GM12878 (cell line): ENCODE measurements at regions not wholly inside any gene's neighbourhood (a gene's known extent, or its start where the extent isn't known, plus 50 kb on each side); places are given as distances from the start of the nearest gene placed in this dataset.

Experiments used
- ATAC-seq: fragments of 200-7000 bp; cut with Tn5 transposase; 3 replicates; pipeline ENCODE4 v1.9.1; 2020; ENCODE audit warnings: mild to moderate bottlenecking, moderate library complexity
- BruUV-seq: library from RNA; stranded (reverse); fragments of 400-500 nt; replicated peaks from 2 replicates; lab custom pipeline; 2021; lab: Mats Ljungman, UMichigan
- CTCF ChIA-PET: fragments of 300-600 bp; sonication (Branson Sonifier 250); formaldehyde crosslinking; extraction: SDS; loops from one replicate; lab custom pipeline; 2021; ENCODE audit warnings: inconsistent platforms; lab: Yijun Ruan, JAX
- POLR2A ChIA-PET: fragments of 350-600 bp; formaldehyde crosslinking; extraction: SDS; loops from one replicate; lab custom pipeline; 2021; ENCODE audit warnings: inconsistent platforms; lab: Charles Lee
- RAD21 ChIA-PET: fragments of 300-600 bp; sonication (Branson Sonifier 250); formaldehyde crosslinking; loops from one replicate; lab custom pipeline; 2023; ENCODE audit warnings: antibody characterized with exemption; ENCODE audit not compliant: unreplicated experiment; lab: Charles Lee
- SMC1A ChIA-PET: fragments of 300-600 bp; sonication (Branson Sonifier 250); formaldehyde crosslinking; loops from one replicate; lab custom pipeline; 2023; ENCODE audit not compliant: unreplicated experiment, uncharacterized antibody; lab: Charles Lee
- DNase-seq: peaks from one replicate; pipeline ENCODE4 v3.0.0-alpha.2; 2011; ENCODE audit warnings: low read depth, low spot score
- FAIRE-seq: peaks from 3 replicates; lab custom pipeline; 2011; peaks lifted over from hg19 to GRCh38; lab: Jason Lieb, UNC
- H2AFZ ChIP-seq: 2 replicates; pipeline ENCODE4 v1.6.0; 2011; ENCODE audit warnings: low read depth, low read length, control low read depth; ENCODE audit not compliant: control insufficient read depth
- H3K27ac ChIP-seq: 2 replicates; pipeline ENCODE4 v1.5.1; 2011; ENCODE audit warnings: control low read depth; ENCODE audit not compliant: control insufficient read depth, insufficient read depth
- H3K27me3 ChIP-seq, 2 experiments: replicated peaks in 1 of 2; 2 replicates each; pipeline versions ENCODE4 v1.6.0 to v1.6.1; 2011; ENCODE audit warnings: low read length in 1 of 2; ENCODE audit not compliant: control insufficient read depth in 2 of 2, insufficient read depth in 2 of 2
- H3K36me3 ChIP-seq, 2 experiments: 2 replicates each; pipeline ENCODE4 v1.5.1; 2011; ENCODE audit warnings: low read length in 1 of 2; ENCODE audit not compliant: control insufficient read depth in 2 of 2, insufficient read depth in 2 of 2
- H3K4me1 ChIP-seq: 2 replicates; pipeline ENCODE4 v1.6.1; 2011; ENCODE audit warnings: mild to moderate bottlenecking, low read length, moderate library complexity, mixed read lengths; ENCODE audit not compliant: control insufficient read depth, insufficient read depth
- H3K4me2 ChIP-seq: 2 replicates; pipeline ENCODE4 v1.6.0; 2011; ENCODE audit warnings: control low read depth; ENCODE audit not compliant: control insufficient read depth, insufficient read depth
- H3K4me3 ChIP-seq: fragments of 200-600 bp; sonication (generic); 2 replicates; pipeline ENCODE4 v1.5.1; 2016
- H3K79me2 ChIP-seq: 2 replicates; pipeline ENCODE4 v1.6.0; 2011; ENCODE audit warnings: low read length; ENCODE audit not compliant: control insufficient read depth, insufficient read depth
- H3K9ac ChIP-seq: 2 replicates; pipeline ENCODE4 v1.8.0; 2011; ENCODE audit warnings: low read length, control low read depth, mixed read lengths; ENCODE audit not compliant: control insufficient read depth, insufficient read depth
- H3K9me3 ChIP-seq: replicated peaks from 3 replicates; pipeline ENCODE4 v1.5.1; 2011; ENCODE audit warnings: mild to moderate bottlenecking, low read length; ENCODE audit not compliant: control insufficient read depth, insufficient read depth
- H4K20me1 ChIP-seq: 2 replicates; pipeline ENCODE4 v1.6.0; 2011; ENCODE audit not compliant: control insufficient read depth, insufficient read depth
- BMI1 ChIP-seq: fragments of 450-650 bp; IDR thresholded peaks from 2 replicates; pipeline ENCODE4 v1.6.1; 2016; ENCODE audit warnings: mild to moderate bottlenecking, moderate library complexity, borderline replicate concordance
- CBX3 ChIP-seq: fragments of 200-600 bp; sonication (generic); IDR thresholded peaks from 2 replicates; pipeline ENCODE4 v1.6.1; 2016; ENCODE audit warnings: low read depth, borderline replicate concordance
- CBX5 ChIP-seq: sonication (generic); IDR thresholded peaks from 2 replicates; pipeline ENCODE4 v1.6.1; 2016; ENCODE audit warnings: low read depth, moderate library complexity, mild to moderate bottlenecking, inconsistent platforms
- CEBPB ChIP-seq, 2 experiments: fragments of 150-350 bp in 1 of 2; IDR thresholded peaks; 2 replicates each; pipeline ENCODE4 v1.6.1; 2012 to 2014; ENCODE audit warnings: low read depth in 2 of 2, low read length in 2 of 2, borderline replicate concordance in 1 of 2, inconsistent platforms in 1 of 2
- DPF2 ChIP-seq: fragments of 450-650 bp; IDR thresholded peaks from 2 replicates; pipeline ENCODE4 v1.6.1; 2017; ENCODE audit warnings: mild to moderate bottlenecking
- ELK1 ChIP-seq: IDR thresholded peaks from 2 replicates; pipeline ENCODE4 v1.6.1; 2012; ENCODE audit warnings: low read depth, low read length, improper control_type of control experiment
- HCFC1 ChIP-seq: fragments of 150-350 bp; IDR thresholded peaks from 2 replicates; pipeline ENCODE4 v1.6.1; 2014; ENCODE audit warnings: low read length
- IKZF1 ChIP-seq: fragments of 450-650 bp; conservative IDR thresholded peaks from 2 replicates; pipeline ENCODE4 v1.6.1; 2017; ENCODE audit warnings: antibody characterized with exemption, mild to moderate bottlenecking
- IKZF2 ChIP-seq, 2 experiments: fragments of 450-650 bp; IDR thresholded peaks; 2 replicates each; pipeline ENCODE4 v1.6.1; 2017; ENCODE audit warnings: mild to moderate bottlenecking in 2 of 2, moderate library complexity in 2 of 2
- KLF5 ChIP-seq: fragments of 450-650 bp; IDR thresholded peaks from 2 replicates; pipeline ENCODE4 v1.6.1; 2014; ENCODE audit warnings: mild to moderate bottlenecking; ENCODE audit not compliant: partially characterized antibody
- MAX ChIP-seq: IDR thresholded peaks from 2 replicates; pipeline ENCODE4 v1.6.1; 2012; ENCODE audit warnings: low read depth, low read length, improper control_type of control experiment
- NR2C2 ChIP-seq: IDR thresholded peaks from 2 replicates; pipeline ENCODE4 v1.6.1; 2011; ENCODE audit warnings: borderline replicate concordance, low read depth; ENCODE audit not compliant: control insufficient read depth, insufficient read length
- NR2F1 ChIP-seq: fragments of 450-650 bp; conservative IDR thresholded peaks from 2 replicates; pipeline ENCODE4 v1.6.1; 2017; ENCODE audit warnings: mild to moderate bottlenecking
- PKNOX1 ChIP-seq: fragments of 450-650 bp; IDR thresholded peaks from 2 replicates; pipeline ENCODE4 v1.6.1; 2016; ENCODE audit warnings: mild to moderate bottlenecking
- RAD21 ChIP-seq: IDR thresholded peaks from 2 replicates; pipeline ENCODE4 v1.6.1; 2011; ENCODE audit warnings: mild to moderate bottlenecking, low read depth, low read length, moderate library complexity; ENCODE audit not compliant: insufficient read depth
- RFX5 ChIP-seq: IDR thresholded peaks from 2 replicates; pipeline ENCODE4 v1.6.1; 2011; ENCODE audit warnings: low read depth, low read length, improper control_type of control experiment
- SMAD1 ChIP-seq: fragments of 450-650 bp; IDR thresholded peaks from 2 replicates; pipeline ENCODE4 v1.6.1; 2018; ENCODE audit warnings: mild to moderate bottlenecking, low read depth; ENCODE audit not compliant: partially characterized antibody
- YBX1 ChIP-seq: fragments of 450-650 bp; IDR thresholded peaks from 2 replicates; pipeline ENCODE4 v1.6.1; 2016; ENCODE audit warnings: antibody characterized with exemption
- WGBS: methylation state at CpG from one replicate; pipeline ENCODE4 v1.1.6; 2016; ENCODE audit warnings: low lambda C conversion rate; ENCODE audit not compliant: insufficient replicate concordance, insufficient coverage; ENCODE audit errors: missing lambda C conversion rate; 5-methylcytosine and 5-hydroxymethylcytosine counted together
- in situ Hi-C: fragments of 300-500 bp; cut with MboI; formaldehyde crosslinking; loops from 9 replicates; pipeline ENCODE4 v1.14.3; 2018; ENCODE audit warnings: mixed read lengths
- intact Hi-C: fragments of 100-400 bp; cut with micrococcal nuclease; formaldehyde crosslinking; loops from one replicate; pipeline ENCODE4 v1.14.2; 2022; ENCODE audit not compliant: unreplicated experiment
- TF ChIP-seq, protein P1 (sequence below), 3 experiments: IDR thresholded peaks in 2 of 3; conservative IDR thresholded peaks in 1 of 3; 2 replicates each; pipeline ENCODE4 v1.5.1; 2011; ENCODE audit warnings: low read depth in 3 of 3, low read length in 3 of 3, mild to moderate bottlenecking in 3 of 3, control low read depth in 2 of 3, moderate library complexity in 2 of 3, inconsistent platforms in 1 of 3, mixed read lengths in 1 of 3; ENCODE audit not compliant: control insufficient read depth in 2 of 3, insufficient read depth in 1 of 3; ENCODE audit errors: extremely low read depth in 1 of 3
- TF ChIP-seq, protein P2 (sequence below): IDR thresholded peaks from 2 replicates; pipeline ENCODE4 v1.6.1; 2011; ENCODE audit warnings: mild to moderate bottlenecking, low read depth, low read length, moderate library complexity; ENCODE audit not compliant: insufficient replicate concordance

- TF ChIP-seq ELK1 (no peak), HCFC1 (no peak), CBX5 (no peak), NR2F1 (no peak), IKZF2 (IDR thresholded peaks at IDR 0.05) (no peak), IKZF1 (no peak)
- TF ChIP-seq, protein P1, sequence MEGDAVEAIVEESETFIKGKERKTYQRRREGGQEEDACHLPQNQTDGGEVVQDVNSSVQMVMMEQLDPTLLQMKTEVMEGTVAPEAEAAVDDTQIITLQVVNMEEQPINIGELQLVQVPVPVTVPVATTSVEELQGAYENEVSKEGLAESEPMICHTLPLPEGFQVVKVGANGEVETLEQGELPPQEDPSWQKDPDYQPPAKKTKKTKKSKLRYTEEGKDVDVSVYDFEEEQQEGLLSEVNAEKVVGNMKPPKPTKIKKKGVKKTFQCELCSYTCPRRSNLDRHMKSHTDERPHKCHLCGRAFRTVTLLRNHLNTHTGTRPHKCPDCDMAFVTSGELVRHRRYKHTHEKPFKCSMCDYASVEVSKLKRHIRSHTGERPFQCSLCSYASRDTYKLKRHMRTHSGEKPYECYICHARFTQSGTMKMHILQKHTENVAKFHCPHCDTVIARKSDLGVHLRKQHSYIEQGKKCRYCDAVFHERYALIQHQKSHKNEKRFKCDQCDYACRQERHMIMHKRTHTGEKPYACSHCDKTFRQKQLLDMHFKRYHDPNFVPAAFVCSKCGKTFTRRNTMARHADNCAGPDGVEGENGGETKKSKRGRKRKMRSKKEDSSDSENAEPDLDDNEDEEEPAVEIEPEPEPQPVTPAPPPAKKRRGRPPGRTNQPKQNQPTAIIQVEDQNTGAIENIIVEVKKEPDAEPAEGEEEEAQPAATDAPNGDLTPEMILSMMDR (IDR thresholded peaks at IDR 0.05 in 2 of 3, conservative IDR thresholded peaks at IDR 0.05 in 1 of 3; ENCODE audit: control insufficient read depth in 2 of 3, extremely low read depth in 1 of 3, insufficient read depth in 1 of 3, low read depth in 3 of 3, low read length in 3 of 3), result no peak
- TF ChIP-seq, protein P2, sequence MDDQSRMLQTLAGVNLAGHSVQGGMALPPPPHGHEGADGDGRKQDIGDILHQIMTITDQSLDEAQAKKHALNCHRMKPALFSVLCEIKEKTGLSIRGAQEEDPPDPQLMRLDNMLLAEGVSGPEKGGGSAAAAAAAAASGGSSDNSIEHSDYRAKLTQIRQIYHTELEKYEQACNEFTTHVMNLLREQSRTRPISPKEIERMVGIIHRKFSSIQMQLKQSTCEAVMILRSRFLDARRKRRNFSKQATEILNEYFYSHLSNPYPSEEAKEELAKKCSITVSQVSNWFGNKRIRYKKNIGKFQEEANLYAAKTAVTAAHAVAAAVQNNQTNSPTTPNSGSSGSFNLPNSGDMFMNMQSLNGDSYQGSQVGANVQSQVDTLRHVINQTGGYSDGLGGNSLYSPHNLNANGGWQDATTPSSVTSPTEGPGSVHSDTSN, result no peak
Observed at GRCh38 chr4:67014592-67014991, 530.7 kb downstream of the CENPC start (continued).

- ATAC-seq (no peak), DNase-seq (no peak), FAIRE-seq (no peak)
- BruUV-seq, result no TSS peak
- H3K27me3 ChIP-seq, result no peaks in the 10 kb centered on the region
- no peak overlapping the region for H3K4me2 ChIP-seq
- intact Hi-C loops, result no loop called here
- H3K4me3 ChIP-seq, result no peak overlapping the region
- H3K36me3 ChIP-seq, result no peaks in the 10 kb centered on the region
- POLR2A ChIA-PET, result no interaction called here
- no peak overlapping the region for H3K9ac ChIP-seq
- H3K9me3 ChIP-seq, result no peaks in the 10 kb centered on the region
- H2AFZ ChIP-seq, result no peak overlapping the region
- H4K20me1 ChIP-seq, result no peaks in the 10 kb centered on the region
- no peak overlapping the region for H3K27ac ChIP-seq
- in situ Hi-C loops, result no loop called here
- H3K4me1 ChIP-seq, result no peaks in the 10 kb centered on the region
- 40% methylated on average over 3 of the region's 3 CpGs for WGBS
- RAD21 ChIA-PET, result no interaction called here
- no peaks in the 10 kb centered on the region for H3K79me2 ChIP-seq
- CTCF ChIA-PET, result no interaction called here
- SMC1A ChIA-PET, result no interaction called here
- TF ChIP-seq CBX3, result no peak
- TF ChIP-seq SMAD1, result no peak
- no peak for TF ChIP-seq KLF5
- TF ChIP-seq PKNOX1, result no peak
- TF ChIP-seq HCFC1, result no peak
- no peak for TF ChIP-seq DPF2
- no peak for TF ChIP-seq YBX1
- TF ChIP-seq BMI1, result no peak
- TF ChIP-seq MAX, result no peak
- TF ChIP-seq CEBPB (IDR thresholded peaks at IDR 0.05; ENCODE audit: borderline replicate concordance in 1 of 2, low read depth in 2 of 2, low read length in 2 of 2), result no peak
- no peak for TF ChIP-seq RFX5
- no peak for TF ChIP-seq RAD21
- no peak for TF ChIP-seq NR2C2
Observed at GRCh38 chr4:67006791-67007190, 538.5 kb downstream of the CENPC start.
